ENCODE measurements at regions not wholly inside any gene's neighbourhood (a gene's known extent, or its start where the extent isn't known, plus 50 kb on each side); places are given as distances from the start of the nearest gene placed in this dataset.

DNA sequence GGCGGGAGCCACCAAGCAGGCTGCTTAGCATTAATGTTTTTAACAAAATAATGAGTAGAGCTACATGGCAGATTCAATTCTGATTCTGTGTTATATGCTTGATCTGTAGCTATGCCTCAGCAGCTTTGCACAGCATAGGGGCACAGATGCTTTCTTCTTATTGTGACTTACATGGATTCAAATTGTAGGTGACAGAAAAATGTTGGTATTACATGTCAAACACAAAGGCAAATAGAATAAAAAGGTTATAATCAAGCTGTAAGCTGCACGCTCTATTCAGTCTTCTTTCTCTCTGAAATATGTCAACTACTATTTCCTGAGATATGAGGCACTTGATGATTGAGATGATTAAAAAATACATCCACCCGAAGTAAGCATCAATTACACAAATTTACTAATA lies 1573.8 kb downstream of the FAM181B start:
- CTCF ChIA-PET = no interaction called here
- FAIRE-seq (no peak), ATAC-seq (no peak), DNase-seq (ENCODE audit: low read depth, low spot score) (no peak)
- no peaks in the 10 kb centered on the region for H4K20me1 ChIP-seq (ENCODE audit: control insufficient read depth, insufficient read depth)
- no peaks in the 10 kb centered on the region for H3K79me2 ChIP-seq (ENCODE audit: control insufficient read depth, insufficient read depth, low read length)
- H3K4me3 ChIP-seq = no peak overlapping the region
- no peaks in the 10 kb centered on the region for H3K36me3 ChIP-seq (ENCODE audit: control insufficient read depth in 2 of 2, insufficient read depth in 2 of 2, low read length in 1 of 2)
- SMC1A ChIA-PET (ENCODE audit: uncharacterized antibody, unreplicated experiment) = no interaction called here
- no peak overlapping the region for H2AFZ ChIP-seq (ENCODE audit: control insufficient read depth, low read depth, low read length)
- H3K4me2 ChIP-seq (ENCODE audit: control insufficient read depth, insufficient read depth) = no peak overlapping the region
- no TSS peak for BruUV-seq (replicated peaks)
- WGBS (ENCODE audit: insufficient coverage, insufficient replicate concordance, low lambda C conversion rate, missing lambda C conversion rate) = 17% methylated on average over 3 of the region's 3 CpGs
- no peak overlapping the region for H3K9ac ChIP-seq (ENCODE audit: control insufficient read depth, insufficient read depth, low read length)
- no peaks in the 10 kb centered on the region for H3K27me3 ChIP-seq (replicated peaks in 1 of 2; ENCODE audit: control insufficient read depth in 2 of 2, insufficient read depth in 2 of 2, low read length in 1 of 2)
- in situ Hi-C loops (cut with MboI) = no loop called here
- no peak overlapping the region for H3K27ac ChIP-seq (ENCODE audit: control insufficient read depth, insufficient read depth)
- H3K9me3 ChIP-seq (replicated peaks; ENCODE audit: control insufficient read depth, insufficient read depth, low read length) = no peaks in the 10 kb centered on the region
- no peaks in the 10 kb centered on the region for H3K4me1 ChIP-seq (ENCODE audit: control insufficient read depth, insufficient read depth, low read length)
- POLR2A ChIA-PET = no interaction called here
- intact Hi-C loops (cut with micrococcal nuclease; ENCODE audit: unreplicated experiment) = no loop called here
- RAD21 ChIA-PET (ENCODE audit: unreplicated experiment) = no interaction called here
- TF ChIP-seq NFYA (IDR thresholded peaks at IDR 0.05; ENCODE audit: borderline replicate concordance, low read depth, low read length) (no peak), SMARCA5 (IDR thresholded peaks at IDR 0.05) (no peak), ZNF274 (IDR thresholded peaks at IDR 0.05; ENCODE audit: insufficient read depth, insufficient read length) (no peak), STAT3 (IDR thresholded peaks at IDR 0.05; ENCODE audit: low read depth, low read length) (no peak), SREBF1 (IDR thresholded peaks at IDR 0.05; ENCODE audit: low read length) (no peak), SRF (IDR thresholded peaks at IDR 0.05; ENCODE audit: low read depth in 2 of 2, low read length in 2 of 2) (no peak), EED (IDR thresholded peaks at IDR 0.05; ENCODE audit: low read depth) (no peak), SIN3A (IDR thresholded peaks at IDR 0.05; ENCODE audit: low read depth, low read length) (no peak), JUNB (IDR thresholded peaks at IDR 0.05) (no peak)
- TF ChIP-seq, protein P1, sequence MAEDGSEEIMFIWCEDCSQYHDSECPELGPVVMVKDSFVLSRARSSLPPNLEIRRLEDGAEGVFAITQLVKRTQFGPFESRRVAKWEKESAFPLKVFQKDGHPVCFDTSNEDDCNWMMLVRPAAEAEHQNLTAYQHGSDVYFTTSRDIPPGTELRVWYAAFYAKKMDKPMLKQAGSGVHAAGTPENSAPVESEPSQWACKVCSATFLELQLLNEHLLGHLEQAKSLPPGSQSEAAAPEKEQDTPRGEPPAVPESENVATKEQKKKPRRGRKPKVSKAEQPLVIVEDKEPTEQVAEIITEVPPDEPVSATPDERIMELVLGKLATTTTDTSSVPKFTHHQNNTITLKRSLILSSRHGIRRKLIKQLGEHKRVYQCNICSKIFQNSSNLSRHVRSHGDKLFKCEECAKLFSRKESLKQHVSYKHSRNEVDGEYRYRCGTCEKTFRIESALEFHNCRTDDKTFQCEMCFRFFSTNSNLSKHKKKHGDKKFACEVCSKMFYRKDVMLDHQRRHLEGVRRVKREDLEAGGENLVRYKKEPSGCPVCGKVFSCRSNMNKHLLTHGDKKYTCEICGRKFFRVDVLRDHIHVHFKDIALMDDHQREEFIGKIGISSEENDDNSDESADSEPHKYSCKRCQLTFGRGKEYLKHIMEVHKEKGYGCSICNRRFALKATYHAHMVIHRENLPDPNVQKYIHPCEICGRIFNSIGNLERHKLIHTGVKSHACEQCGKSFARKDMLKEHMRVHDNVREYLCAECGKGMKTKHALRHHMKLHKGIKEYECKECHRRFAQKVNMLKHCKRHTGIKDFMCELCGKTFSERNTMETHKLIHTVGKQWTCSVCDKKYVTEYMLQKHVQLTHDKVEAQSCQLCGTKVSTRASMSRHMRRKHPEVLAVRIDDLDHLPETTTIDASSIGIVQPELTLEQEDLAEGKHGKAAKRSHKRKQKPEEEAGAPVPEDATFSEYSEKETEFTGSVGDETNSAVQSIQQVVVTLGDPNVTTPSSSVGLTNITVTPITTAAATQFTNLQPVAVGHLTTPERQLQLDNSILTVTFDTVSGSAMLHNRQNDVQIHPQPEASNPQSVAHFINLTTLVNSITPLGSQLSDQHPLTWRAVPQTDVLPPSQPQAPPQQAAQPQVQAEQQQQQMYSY (CRISPR knock-in tag; IDR thresholded peaks at IDR 0.05) = no peak
- TF ChIP-seq, protein P2, sequence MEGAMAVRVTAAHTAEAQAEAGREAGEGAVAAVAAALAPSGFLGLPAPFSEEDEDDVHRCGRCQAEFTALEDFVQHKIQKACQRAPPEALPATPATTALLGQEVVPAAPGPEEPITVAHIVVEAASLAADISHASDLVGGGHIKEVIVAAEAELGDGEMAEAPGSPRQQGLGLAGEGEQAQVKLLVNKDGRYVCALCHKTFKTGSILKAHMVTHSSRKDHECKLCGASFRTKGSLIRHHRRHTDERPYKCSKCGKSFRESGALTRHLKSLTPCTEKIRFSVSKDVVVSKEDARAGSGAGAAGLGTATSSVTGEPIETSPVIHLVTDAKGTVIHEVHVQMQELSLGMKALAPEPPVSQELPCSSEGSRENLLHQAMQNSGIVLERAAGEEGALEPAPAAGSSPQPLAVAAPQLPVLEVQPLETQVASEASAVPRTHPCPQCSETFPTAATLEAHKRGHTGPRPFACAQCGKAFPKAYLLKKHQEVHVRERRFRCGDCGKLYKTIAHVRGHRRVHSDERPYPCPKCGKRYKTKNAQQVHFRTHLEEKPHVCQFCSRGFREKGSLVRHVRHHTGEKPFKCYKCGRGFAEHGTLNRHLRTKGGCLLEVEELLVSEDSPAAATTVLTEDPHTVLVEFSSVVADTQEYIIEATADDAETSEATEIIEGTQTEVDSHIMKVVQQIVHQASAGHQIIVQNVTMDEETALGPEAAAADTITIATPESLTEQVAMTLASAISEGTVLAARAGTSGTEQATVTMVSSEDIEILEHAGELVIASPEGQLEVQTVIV (IDR thresholded peaks at IDR 0.05; ENCODE audit: borderline replicate concordance, partially characterized antibody) = no peak
- TF ChIP-seq, protein P3, sequence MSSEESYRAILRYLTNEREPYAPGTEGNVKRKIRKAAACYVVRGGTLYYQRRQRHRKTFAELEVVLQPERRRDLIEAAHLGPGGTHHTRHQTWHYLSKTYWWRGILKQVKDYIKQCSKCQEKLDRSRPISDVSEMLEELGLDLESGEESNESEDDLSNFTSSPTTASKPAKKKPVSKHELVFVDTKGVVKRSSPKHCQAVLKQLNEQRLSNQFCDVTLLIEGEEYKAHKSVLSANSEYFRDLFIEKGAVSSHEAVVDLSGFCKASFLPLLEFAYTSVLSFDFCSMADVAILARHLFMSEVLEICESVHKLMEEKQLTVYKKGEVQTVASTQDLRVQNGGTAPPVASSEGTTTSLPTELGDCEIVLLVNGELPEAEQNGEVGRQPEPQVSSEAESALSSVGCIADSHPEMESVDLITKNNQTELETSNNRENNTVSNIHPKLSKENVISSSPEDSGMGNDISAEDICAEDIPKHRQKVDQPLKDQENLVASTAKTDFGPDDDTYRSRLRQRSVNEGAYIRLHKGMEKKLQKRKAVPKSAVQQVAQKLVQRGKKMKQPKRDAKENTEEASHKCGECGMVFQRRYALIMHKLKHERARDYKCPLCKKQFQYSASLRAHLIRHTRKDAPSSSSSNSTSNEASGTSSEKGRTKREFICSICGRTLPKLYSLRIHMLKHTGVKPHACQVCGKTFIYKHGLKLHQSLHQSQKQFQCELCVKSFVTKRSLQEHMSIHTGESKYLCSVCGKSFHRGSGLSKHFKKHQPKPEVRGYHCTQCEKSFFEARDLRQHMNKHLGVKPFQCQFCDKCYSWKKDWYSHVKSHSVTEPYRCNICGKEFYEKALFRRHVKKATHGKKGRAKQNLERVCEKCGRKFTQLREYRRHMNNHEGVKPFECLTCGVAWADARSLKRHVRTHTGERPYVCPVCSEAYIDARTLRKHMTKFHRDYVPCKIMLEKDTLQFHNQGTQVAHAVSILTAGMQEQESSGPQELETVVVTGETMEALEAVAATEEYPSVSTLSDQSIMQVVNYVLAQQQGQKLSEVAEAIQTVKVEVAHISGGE (CRISPR knock-in tag; IDR thresholded peaks at IDR 0.05) = no peak
- TF ChIP-seq, protein P4, sequence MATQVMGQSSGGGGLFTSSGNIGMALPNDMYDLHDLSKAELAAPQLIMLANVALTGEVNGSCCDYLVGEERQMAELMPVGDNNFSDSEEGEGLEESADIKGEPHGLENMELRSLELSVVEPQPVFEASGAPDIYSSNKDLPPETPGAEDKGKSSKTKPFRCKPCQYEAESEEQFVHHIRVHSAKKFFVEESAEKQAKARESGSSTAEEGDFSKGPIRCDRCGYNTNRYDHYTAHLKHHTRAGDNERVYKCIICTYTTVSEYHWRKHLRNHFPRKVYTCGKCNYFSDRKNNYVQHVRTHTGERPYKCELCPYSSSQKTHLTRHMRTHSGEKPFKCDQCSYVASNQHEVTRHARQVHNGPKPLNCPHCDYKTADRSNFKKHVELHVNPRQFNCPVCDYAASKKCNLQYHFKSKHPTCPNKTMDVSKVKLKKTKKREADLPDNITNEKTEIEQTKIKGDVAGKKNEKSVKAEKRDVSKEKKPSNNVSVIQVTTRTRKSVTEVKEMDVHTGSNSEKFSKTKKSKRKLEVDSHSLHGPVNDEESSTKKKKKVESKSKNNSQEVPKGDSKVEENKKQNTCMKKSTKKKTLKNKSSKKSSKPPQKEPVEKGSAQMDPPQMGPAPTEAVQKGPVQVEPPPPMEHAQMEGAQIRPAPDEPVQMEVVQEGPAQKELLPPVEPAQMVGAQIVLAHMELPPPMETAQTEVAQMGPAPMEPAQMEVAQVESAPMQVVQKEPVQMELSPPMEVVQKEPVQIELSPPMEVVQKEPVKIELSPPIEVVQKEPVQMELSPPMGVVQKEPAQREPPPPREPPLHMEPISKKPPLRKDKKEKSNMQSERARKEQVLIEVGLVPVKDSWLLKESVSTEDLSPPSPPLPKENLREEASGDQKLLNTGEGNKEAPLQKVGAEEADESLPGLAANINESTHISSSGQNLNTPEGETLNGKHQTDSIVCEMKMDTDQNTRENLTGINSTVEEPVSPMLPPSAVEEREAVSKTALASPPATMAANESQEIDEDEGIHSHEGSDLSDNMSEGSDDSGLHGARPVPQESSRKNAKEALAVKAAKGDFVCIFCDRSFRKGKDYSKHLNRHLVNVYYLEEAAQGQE (IDR thresholded peaks at IDR 0.05; ENCODE audit: low read depth, low read length) = no peak
